GM12864 (cell line): ENCODE measurements at regions not wholly inside any gene's neighbourhood (a gene's known extent, or its start where the extent isn't known, plus 50 kb on each side); places are given as distances from the start of the nearest gene placed in this dataset.

Experiments
- DNase-seq: peaks from one replicate; pipeline ENCODE4 v3.0.0-alpha.2; 2011; ENCODE audit warnings: low read depth
- H3K4me3 ChIP-seq: 2 replicates; pipeline ENCODE4 v1.5.1; 2011; ENCODE audit warnings: mild to moderate bottlenecking, low read depth, low read length, control low read depth
- CTCF ChIP-seq: IDR thresholded peaks from 2 replicates; pipeline ENCODE4 v1.5.1; 2011; ENCODE audit warnings: low read depth, mild to moderate bottlenecking, moderate library complexity, low read length, control low read depth, inconsistent platforms; ENCODE audit errors: missing control alignments

- H3K4me3 ChIP-seq: no peak overlapping the region
- no peak for DNase-seq
- no peak for TF ChIP-seq CTCF
Observed at GRCh38 chr18:45525301-45525700, 90.0 kb upstream of the SLC14A2 start.

DNA sequence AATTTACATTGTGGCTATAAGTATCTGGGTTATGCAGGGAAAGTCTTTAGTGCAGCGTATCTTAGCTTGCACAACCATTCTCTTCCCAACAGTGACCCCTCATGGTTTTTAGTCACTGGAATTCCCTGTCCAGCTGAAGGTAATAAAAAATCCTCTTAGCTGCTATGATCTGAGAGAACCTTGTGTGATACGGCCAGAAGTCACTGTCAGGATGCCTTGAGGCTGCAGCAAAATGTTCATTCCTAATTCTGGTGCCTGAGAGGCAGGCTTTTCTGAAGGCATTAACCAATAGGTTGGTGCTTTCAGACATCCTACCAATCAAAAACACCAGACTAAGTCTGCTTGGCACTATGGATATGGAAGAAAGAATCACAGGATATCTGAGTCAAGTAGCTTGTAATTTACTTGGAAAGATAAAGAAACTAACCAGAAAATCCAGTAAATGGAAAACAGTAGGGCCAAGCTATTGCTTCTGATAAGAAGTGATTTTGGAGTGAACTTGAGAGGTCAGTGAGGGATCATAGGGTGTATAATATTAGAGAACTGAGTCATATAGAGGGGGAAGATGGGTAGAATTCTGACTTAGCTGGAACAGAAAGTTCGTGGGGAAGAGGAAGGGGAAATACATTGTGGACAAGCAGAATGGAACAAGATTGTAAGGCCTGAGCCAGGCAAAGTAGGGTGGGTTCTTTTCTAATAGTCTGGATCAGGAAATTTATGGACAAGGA lies 89.0 kb upstream of the SLC14A2 start:
- TF ChIP-seq CTCF: no peak
- H3K4me3 ChIP-seq: no peak overlapping the region
- no peak for DNase-seq

GRCh38 chr18:45527891-45528290 lies 87.4 kb upstream of the SLC14A2 start:
- no peak for DNase-seq
- no peak for TF ChIP-seq CTCF
- H3K4me3 ChIP-seq: no peak overlapping the region

DNA sequence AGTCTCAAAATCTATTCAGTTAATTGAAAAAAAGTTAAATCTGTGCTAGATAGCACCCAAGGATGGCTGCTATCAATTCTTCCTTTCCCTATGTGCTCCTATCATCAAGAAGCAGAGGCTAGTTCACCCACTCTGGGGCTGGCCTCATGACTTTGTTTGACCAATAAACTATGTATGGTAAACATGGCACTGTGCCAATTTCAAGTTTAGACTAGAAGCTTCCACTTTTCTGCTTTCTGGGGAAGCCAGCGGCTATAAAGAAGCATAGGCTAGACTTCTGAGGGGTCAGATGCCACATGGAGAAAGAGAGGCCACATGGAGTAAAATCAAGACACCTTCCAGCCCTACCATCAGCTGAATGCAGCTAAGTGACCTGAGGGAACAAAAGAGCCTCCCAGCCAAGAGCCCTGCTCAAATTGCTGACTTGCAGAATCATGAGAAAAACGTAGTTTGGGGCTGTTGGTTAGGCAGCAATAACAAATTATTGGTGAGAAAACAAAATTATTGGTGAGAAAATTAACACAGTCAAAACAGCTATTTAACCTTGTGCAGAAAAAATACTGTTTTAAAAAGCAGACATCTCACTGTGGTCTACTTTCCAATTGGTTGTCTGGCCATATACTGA lies 86.5 kb upstream of the SLC14A2 start:
- H3K4me3 ChIP-seq: no peak overlapping the region
- no peak for DNase-seq
- TF ChIP-seq CTCF: no peak

GRCh38 chr18:45538444-45538843 lies 76.8 kb upstream of the SLC14A2 start:
- no peak for TF ChIP-seq CTCF
- DNase-seq: no peak
- H3K4me3 ChIP-seq: no peak overlapping the region

- no peak overlapping the region for H3K4me3 ChIP-seq
- DNase-seq: no peak
- TF ChIP-seq CTCF: no peak
Observed at GRCh38 chr18:45539491-45539891, 75.8 kb upstream of the SLC14A2 start.

GRCh38 chr18:45540125-45540524 lies 75.2 kb upstream of the SLC14A2 start:
- H3K4me3 ChIP-seq: no peak overlapping the region
- no peak for DNase-seq
- no peak for TF ChIP-seq CTCF
